ENCODE measurements at regions not wholly inside any gene's neighbourhood (a gene's known extent, or its start where the extent isn't known, plus 50 kb on each side); places are given as distances from the start of the nearest gene placed in this dataset.

DNA sequence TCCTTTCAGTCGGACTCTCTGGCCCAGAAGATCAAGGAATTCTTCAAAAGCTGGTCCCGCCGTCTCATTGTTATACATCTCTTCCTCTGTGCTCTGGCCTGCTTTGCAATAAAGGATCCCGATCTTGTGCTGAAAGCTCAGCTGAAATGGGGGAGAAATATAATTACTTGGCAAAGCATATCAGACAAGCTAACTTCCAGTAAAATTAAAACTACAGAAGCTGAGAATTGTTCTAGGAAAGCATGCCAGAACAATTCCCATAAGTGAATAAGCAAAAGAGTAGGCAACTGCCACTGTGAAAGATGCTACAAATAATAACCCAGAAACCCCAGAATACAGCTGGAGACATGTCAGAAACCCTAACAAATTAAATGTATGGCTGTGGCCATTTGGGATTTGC lies 146.1 kb downstream of the SIPA1L2 start:
- TF ChIP-seq, protein P1, sequence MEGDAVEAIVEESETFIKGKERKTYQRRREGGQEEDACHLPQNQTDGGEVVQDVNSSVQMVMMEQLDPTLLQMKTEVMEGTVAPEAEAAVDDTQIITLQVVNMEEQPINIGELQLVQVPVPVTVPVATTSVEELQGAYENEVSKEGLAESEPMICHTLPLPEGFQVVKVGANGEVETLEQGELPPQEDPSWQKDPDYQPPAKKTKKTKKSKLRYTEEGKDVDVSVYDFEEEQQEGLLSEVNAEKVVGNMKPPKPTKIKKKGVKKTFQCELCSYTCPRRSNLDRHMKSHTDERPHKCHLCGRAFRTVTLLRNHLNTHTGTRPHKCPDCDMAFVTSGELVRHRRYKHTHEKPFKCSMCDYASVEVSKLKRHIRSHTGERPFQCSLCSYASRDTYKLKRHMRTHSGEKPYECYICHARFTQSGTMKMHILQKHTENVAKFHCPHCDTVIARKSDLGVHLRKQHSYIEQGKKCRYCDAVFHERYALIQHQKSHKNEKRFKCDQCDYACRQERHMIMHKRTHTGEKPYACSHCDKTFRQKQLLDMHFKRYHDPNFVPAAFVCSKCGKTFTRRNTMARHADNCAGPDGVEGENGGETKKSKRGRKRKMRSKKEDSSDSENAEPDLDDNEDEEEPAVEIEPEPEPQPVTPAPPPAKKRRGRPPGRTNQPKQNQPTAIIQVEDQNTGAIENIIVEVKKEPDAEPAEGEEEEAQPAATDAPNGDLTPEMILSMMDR (IDR thresholded peaks at IDR 0.05): no peak
- no peak for TF ChIP-seq POLR2AphosphoS5 (IDR thresholded peaks at IDR 0.05)
- no peak for TF ChIP-seq POLR2A (IDR thresholded peaks at IDR 0.05)
- TF ChIP-seq EP300 (IDR thresholded peaks at IDR 0.05): no peak
